H4 (cell line): ENCODE measurements at regions not wholly inside any gene's neighbourhood (a gene's known extent, or its start where the extent isn't known, plus 50 kb on each side); places are given as distances from the start of the nearest gene placed in this dataset.
"Not testable (repeated sequence)": the region's sequence is repeated elsewhere in the genome, so short reads cannot be mapped to it uniquely, and the experiment has no call there.

ENCODE experiments used
- DNase-seq: peaks from one replicate; pipeline ENCODE4 v3.0.0-alpha.2; 2015; ENCODE audit warnings: low spot score

GRCh38 chr3:20250314-20250713 is 64.3 kb upstream of the SGO1 start:
- no peak for DNase-seq

DNA sequence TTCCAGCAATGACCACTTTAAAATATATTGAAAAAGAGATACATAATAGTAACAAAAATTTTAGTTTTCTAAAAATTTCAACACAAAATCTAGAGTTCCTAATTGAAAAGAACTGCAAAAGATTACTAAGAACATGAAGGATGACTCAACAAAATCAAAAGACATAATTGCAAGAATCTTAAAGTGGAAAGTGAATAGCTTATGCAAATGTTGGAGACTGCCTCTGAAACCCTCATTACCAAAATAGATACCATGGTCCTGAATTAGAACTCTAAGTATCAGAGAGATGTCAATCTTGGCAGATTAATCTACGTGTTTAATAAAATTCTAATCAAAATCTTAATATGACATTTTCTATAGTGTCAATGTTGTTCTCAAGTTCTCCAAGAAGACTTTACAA is 60.7 kb upstream of the SGO1 start:
- DNase-seq, result no peak

GRCh38 chr3:20245781-20246180 is 59.8 kb upstream of the SGO1 start:
- DNase-seq, result no peak

GRCh38 chr3:20240154-20240883 is 54.3 kb upstream of the SGO1 start:
- DNase-seq, result no peak

- not testable (repeated sequence) for DNase-seq
Observed at GRCh38 chr3:20238199-20238598, 52.2 kb upstream of the SGO1 start.

DNA sequence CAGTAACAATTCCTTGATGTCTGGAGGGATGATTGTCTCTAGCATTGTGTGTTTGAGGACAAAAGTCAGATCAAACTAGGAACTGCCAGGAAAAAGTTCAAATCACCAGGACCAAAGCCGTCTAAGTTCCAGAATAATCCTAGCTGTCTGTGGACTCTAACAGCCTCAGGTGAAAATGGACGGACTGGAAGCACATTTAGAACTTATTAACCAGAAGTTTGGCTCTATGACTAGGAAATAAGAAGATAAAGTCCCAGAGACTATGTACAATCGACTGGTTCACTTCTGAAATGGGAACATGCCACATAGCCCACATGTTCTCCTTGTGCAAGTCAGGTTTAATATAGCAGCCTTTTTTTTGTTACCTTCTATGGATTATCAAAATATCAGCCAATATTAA is 50.6 kb upstream of the SGO1 start:
- no peak for DNase-seq
